ENCODE measurements at regions not wholly inside any gene's neighbourhood (a gene's known extent, or its start where the extent isn't known, plus 50 kb on each side); places are given as distances from the start of the nearest gene placed in this dataset.
"Not testable (repeated sequence)": the region's sequence is repeated elsewhere in the genome, so short reads cannot be mapped to it uniquely, and the experiment has no call there.

GRCh38 chr18:62458346-62458745, 64.5 kb upstream of the ZCCHC2 start:
- no peak for DNase-seq
- H3K9me3 Mint-ChIP-seq, result no peaks in the 10 kb centered on the region
- no peak for ATAC-seq (replicated peaks)
- H3K27ac Mint-ChIP-seq, result no peak overlapping the region
- H3K27me3 Mint-ChIP-seq, result peaks cover 26 to 33% of the 10 kb centered on the region in 2 donors
- no peaks in the 10 kb centered on the region for H3K4me1 Mint-ChIP-seq (ENCODE audit: low read depth in 2 of 2)
- no peaks in the 10 kb centered on the region for H3K36me3 Mint-ChIP-seq (ENCODE audit: insufficient read depth)
- no peak overlapping the region for H3K4me3 Mint-ChIP-seq

GRCh38 chr18:62458868-62459716, 63.7 kb upstream of the ZCCHC2 start:
- Mint-ChIP-seq H3K36me3 (ENCODE audit: insufficient read depth) (no peaks in the 10 kb centered on the region), H3K4me1 (ENCODE audit: low read depth in 2 of 2) (no peaks in the 10 kb centered on the region), H3K4me3 (no peak overlapping the region), H3K27ac (no peak overlapping the region), H3K9me3 (no peaks in the 10 kb centered on the region), H3K27me3 (peaks cover 18 to 33% of the 10 kb centered on the region in 2 donors)
- DNase-seq (no peak), ATAC-seq (replicated peaks) (no peak)

- Mint-ChIP-seq H3K27ac (no peak overlapping the region), H3K27me3 (peaks cover 5 to 23% of the 10 kb centered on the region in 2 donors), H3K36me3 (ENCODE audit: insufficient read depth) (no peaks in the 10 kb centered on the region), H3K4me3 (no peak overlapping the region), H3K4me1 (ENCODE audit: low read depth in 2 of 2) (no peaks in the 10 kb centered on the region), H3K9me3 (no peaks in the 10 kb centered on the region)
- DNase-seq (no peak), ATAC-seq (replicated peaks) (no peak)
Measured at GRCh38 chr18:62460851-62461300, 61.9 kb upstream of the ZCCHC2 start.

- ATAC-seq (replicated peaks) (no peak), DNase-seq (no peak)
- Mint-ChIP-seq H3K9me3 (no peaks in the 10 kb centered on the region), H3K27me3 (peaks cover 5 to 23% of the 10 kb centered on the region in 2 donors), H3K36me3 (ENCODE audit: insufficient read depth) (no peaks in the 10 kb centered on the region), H3K27ac (no peak overlapping the region), H3K4me3 (no peak overlapping the region), H3K4me1 (ENCODE audit: low read depth in 2 of 2) (no peaks in the 10 kb centered on the region)
Measured at GRCh38 chr18:62461591-62461990, 61.2 kb upstream of the ZCCHC2 start.

GRCh38 chr18:62464266-62464665, 58.6 kb upstream of the ZCCHC2 start:
- Mint-ChIP-seq H3K4me3 (no peak overlapping the region), H3K4me1 (ENCODE audit: low read depth in 2 of 2) (no peaks in the 10 kb centered on the region), H3K27me3 (peaks cover 0 to 15% of the 10 kb centered on the region in 2 donors), H3K36me3 (ENCODE audit: insufficient read depth) (peaks cover 5% of the 10 kb centered on the region), H3K9me3 (peaks cover 0 to 1% of the 10 kb centered on the region in 2 donors), H3K27ac (no peak overlapping the region)
- DNase-seq (no peak), ATAC-seq (replicated peaks) (no peak)

- not testable (repeated sequence) for H3K27ac Mint-ChIP-seq; H3K4me3 Mint-ChIP-seq; H3K4me1 Mint-ChIP-seq (ENCODE audit: low read depth in 2 of 2); H3K9me3 Mint-ChIP-seq; DNase-seq; H3K36me3 Mint-ChIP-seq (ENCODE audit: insufficient read depth); ATAC-seq (replicated peaks)
- H3K27me3 Mint-ChIP-seq, result peaks cover 31 to 36% of the 10 kb centered on the region in 2 donors
Measured at GRCh38 chr18:62469131-62469530, 53.7 kb upstream of the ZCCHC2 start.

All from effector memory CD8-positive, alpha-beta T cell (primary cell).